ENCODE measurements at regions not wholly inside any gene's neighbourhood (a gene's known extent, or its start where the extent isn't known, plus 50 kb on each side); places are given as distances from the start of the nearest gene placed in this dataset.

DNA sequence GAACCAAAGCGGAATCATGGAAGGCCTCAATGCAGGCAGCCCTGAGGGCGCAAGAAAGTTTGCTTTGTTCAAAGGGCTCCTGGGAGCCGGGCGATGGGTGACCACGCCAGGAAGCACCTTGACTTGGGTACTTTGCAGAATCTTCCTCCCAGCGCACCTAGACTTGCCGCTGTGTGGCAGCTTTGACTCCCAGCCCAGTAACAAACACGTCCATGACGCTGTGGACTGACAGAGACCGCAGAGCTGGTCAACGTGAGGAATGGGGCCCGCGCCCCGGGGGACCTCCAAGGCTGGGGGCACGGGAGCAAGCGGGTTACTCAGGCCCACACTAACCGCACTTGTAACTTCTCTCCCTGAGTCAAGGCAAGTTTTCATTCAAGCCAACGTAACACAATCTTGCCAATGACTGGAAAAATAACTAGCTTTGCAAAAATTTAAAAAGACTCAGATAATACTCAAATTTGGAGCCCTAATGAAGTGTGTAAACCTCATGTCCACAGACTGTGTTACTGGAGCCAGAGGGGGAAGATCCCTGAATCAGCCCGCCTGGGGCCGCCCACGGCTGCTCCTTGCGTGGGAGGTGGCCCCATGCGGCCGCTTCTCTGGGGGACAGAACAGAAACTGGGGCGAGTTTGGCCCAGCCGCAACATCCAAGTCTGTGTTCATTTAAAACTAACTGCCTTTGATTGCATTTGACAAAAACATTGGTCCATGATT lies 130.8 kb downstream of the DNAJB6 start:
- Histone ChIP-seq H3K4me3 (ENCODE audit: low read depth in 1 of 2, low read length in 1 of 2) (no peak overlapping the region), H3K36me3 (no peaks in the 10 kb centered on the region), H3K9me3 (no peaks in the 10 kb centered on the region), H3K4me1 (ENCODE audit: control insufficient read depth in 1 of 2, insufficient read depth in 1 of 2, low read depth in 1 of 2, low read length in 1 of 2) (no peaks in the 10 kb centered on the region), H3K27me3 (peaks cover 39% of the 10 kb centered on the region), H3K27ac (no peak overlapping the region)
- TF ChIP-seq, protein P1, sequence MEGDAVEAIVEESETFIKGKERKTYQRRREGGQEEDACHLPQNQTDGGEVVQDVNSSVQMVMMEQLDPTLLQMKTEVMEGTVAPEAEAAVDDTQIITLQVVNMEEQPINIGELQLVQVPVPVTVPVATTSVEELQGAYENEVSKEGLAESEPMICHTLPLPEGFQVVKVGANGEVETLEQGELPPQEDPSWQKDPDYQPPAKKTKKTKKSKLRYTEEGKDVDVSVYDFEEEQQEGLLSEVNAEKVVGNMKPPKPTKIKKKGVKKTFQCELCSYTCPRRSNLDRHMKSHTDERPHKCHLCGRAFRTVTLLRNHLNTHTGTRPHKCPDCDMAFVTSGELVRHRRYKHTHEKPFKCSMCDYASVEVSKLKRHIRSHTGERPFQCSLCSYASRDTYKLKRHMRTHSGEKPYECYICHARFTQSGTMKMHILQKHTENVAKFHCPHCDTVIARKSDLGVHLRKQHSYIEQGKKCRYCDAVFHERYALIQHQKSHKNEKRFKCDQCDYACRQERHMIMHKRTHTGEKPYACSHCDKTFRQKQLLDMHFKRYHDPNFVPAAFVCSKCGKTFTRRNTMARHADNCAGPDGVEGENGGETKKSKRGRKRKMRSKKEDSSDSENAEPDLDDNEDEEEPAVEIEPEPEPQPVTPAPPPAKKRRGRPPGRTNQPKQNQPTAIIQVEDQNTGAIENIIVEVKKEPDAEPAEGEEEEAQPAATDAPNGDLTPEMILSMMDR (IDR thresholded peaks at IDR 0.05) = no peak

DNA sequence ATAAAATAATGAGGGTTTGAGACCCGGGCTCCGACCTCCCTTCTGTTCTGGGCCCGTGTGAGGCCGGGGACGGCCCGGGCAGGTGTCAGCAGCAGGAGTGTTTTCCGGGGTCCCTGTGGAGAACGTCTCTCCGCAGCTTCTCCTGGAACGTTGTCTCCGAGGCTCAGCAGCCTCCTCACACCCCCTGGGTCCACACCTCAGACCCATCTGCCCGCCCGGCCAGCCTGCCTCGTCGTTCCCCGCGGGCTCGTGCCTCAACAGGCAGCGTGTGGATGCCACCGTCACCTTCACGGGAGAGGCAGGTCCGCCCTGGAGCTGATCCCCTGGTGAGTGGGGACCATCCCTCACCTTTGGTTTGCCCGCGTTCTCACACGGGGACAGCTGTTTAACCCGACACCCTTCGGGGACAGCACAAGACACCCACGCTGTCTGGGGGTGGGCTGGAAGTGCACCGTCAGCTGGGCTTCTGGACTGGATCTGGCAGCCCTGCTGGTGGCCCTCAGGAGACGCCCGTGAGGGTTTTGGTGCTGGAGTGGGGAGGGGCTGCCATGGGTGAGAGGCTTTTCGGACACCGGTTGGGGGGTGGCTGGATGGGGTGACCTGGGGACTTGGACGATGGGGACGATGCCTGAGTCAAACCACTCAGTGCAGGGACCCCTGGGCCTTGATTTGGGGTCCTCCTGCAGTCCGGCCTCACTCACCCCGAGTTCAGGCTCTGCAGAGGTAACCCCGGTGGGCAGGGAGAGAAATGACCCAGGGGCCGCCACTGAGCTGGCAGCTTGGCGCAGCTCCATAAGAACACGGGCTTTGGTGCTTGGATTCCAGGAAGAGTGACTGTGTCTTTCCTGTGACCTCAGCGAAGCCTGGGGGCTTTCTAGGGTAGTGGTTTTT lies 131.7 kb downstream of the DNAJB6 start:
- Histone ChIP-seq H3K4me3 (ENCODE audit: low read depth in 1 of 2, low read length in 1 of 2) (no peak overlapping the region), H3K36me3 (no peaks in the 10 kb centered on the region), H3K4me1 (ENCODE audit: control insufficient read depth in 1 of 2, insufficient read depth in 1 of 2, low read depth in 1 of 2, low read length in 1 of 2) (no peaks in the 10 kb centered on the region), H3K27ac (no peak overlapping the region), H3K9me3 (no peaks in the 10 kb centered on the region), H3K27me3 (peaks cover 33% of the 10 kb centered on the region)
- TF ChIP-seq, protein P1 (IDR thresholded peaks at IDR 0.05) = no peak

DNA sequence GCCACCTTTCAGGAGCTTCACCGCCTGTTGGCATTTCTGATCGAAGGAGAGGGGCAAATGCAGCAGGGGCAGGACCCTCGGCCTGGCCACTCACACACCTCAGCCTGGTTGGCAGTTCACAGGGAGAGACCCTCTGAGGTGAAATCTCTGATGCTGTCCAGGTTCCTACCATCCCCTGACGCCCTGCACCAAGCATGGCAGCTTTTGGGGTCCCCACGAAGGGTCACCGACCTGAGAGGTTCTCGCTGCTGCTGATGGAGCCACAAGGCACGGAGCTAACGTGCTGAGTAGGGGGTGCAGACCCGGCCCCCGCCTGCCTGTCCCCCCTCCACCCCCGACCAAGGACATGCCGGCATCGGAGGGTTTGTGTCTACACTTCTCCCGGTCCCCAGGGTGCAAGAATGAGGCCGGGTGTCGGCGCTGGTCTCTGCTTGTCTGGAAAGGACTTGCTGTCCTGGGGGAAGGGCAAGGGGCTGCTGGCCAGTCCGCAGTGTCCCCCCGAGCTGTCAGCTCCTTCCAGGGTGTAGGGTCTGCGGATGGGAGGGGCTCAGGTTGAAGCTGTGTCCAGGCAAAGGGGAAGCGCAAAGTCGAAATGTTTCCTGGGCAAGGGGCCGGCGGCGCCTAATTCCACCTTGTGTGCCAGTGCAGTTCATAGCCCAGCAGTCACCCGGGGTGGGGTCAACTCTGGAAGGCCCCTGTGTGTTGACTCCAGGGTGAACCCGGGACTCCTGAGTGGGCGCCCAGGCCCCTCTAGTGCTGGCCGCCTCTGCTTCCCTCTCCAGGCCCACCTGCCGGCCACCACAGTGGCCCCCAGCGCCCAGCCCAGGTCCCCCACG lies 132.6 kb downstream of the DNAJB6 start:
- no peaks in the 10 kb centered on the region for H3K4me1 ChIP-seq (ENCODE audit: control insufficient read depth in 1 of 2, insufficient read depth in 1 of 2, low read depth in 1 of 2, low read length in 1 of 2)
- TF ChIP-seq, protein P1 (IDR thresholded peaks at IDR 0.05) = no peak
- no peaks in the 10 kb centered on the region for H3K9me3 ChIP-seq
- H3K27ac ChIP-seq = no peak overlapping the region
- H3K27me3 ChIP-seq = peaks cover 27% of the 10 kb centered on the region
- H3K4me3 ChIP-seq (ENCODE audit: low read depth in 1 of 2, low read length in 1 of 2) = no peak overlapping the region
- H3K36me3 ChIP-seq = no peaks in the 10 kb centered on the region

DNA sequence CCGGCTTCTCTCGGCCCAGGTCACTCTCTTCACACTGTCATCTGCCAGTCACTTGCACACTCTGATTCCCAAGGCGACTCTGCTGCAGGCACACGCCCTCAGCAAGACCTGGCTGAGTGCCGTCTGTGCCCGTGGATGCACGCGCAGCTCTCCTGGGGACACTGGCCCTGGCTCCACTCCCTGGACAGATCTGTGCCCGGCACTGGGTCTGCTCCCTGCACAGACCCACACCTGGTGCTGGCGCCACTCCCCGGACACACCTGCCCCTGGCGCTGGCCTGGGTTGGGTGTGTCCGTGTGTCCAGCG lies 133.2 kb downstream of the DNAJB6 start:
- Histone ChIP-seq H3K9me3 (no peaks in the 10 kb centered on the region), H3K36me3 (no peaks in the 10 kb centered on the region)
- TF ChIP-seq, protein P1 (IDR thresholded peaks at IDR 0.05) = no peak

DNA sequence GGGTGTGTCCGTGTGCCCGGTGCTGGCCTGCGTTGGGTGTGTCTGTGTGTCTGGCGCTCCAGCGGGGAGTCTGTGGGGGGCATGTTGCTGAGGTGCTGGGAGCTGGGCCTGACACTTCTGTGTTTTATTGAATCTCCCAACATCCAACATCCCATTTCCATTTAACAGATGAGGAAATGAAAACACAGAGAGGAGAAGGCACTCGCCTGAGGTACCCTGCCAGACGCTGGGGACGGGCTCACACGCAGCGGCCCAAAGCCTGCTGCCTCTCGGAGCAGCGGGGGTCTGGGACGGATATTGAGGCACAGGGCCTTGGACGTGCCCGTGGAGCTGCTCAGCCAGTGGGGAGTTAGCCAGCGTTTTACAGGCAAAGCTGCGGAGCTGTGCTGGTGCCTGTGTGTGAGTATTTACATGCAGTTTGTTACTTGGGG lies 133.9 kb downstream of the DNAJB6 start:
- Histone ChIP-seq H3K27ac (no peak overlapping the region), H3K4me1 (ENCODE audit: control insufficient read depth in 1 of 2, insufficient read depth in 1 of 2, low read depth in 1 of 2, low read length in 1 of 2) (no peaks in the 10 kb centered on the region), H3K36me3 (no peaks in the 10 kb centered on the region), H3K4me3 (ENCODE audit: low read depth in 1 of 2, low read length in 1 of 2) (no peak overlapping the region), H3K27me3 (peaks cover 14% of the 10 kb centered on the region), H3K9me3 (no peaks in the 10 kb centered on the region)
- TF ChIP-seq, protein P1 (IDR thresholded peaks at IDR 0.05) = no peak

More for the DNA sequence above, 133.2 kb downstream of the DNAJB6 start:
- Histone ChIP-seq H3K4me1 (ENCODE audit: control insufficient read depth in 1 of 2, insufficient read depth in 1 of 2, low read depth in 1 of 2, low read length in 1 of 2) (no peaks in the 10 kb centered on the region), H3K27ac (no peak overlapping the region), H3K27me3 (peaks cover 22% of the 10 kb centered on the region), H3K4me3 (ENCODE audit: low read depth in 1 of 2, low read length in 1 of 2) (no peak overlapping the region)
